ENCODE measurements at regions not wholly inside any gene's neighbourhood (a gene's known extent, or its start where the extent isn't known, plus 50 kb on each side); places are given as distances from the start of the nearest gene placed in this dataset.

DNA sequence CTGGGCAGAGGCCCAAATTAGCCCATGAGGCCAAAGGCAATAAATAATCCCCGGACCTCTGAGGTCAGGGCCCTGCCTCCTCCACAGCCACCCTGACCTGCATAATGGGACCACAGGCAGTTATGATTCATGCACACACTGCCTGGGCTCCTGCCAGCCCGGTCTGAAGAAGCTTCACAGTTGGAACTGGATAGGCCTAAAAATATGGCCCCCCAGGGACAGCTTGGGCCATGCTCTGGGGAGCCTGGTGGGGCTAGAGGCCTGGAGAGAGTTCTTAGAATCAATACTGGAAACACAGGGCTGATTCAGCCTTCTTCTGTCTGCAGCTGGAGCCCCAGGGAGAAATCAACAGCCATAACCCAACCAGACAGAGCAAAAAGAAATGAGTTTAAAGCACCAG, 112.8 kb upstream of the CADM1 start:
- TF ChIP-seq, protein P1, sequence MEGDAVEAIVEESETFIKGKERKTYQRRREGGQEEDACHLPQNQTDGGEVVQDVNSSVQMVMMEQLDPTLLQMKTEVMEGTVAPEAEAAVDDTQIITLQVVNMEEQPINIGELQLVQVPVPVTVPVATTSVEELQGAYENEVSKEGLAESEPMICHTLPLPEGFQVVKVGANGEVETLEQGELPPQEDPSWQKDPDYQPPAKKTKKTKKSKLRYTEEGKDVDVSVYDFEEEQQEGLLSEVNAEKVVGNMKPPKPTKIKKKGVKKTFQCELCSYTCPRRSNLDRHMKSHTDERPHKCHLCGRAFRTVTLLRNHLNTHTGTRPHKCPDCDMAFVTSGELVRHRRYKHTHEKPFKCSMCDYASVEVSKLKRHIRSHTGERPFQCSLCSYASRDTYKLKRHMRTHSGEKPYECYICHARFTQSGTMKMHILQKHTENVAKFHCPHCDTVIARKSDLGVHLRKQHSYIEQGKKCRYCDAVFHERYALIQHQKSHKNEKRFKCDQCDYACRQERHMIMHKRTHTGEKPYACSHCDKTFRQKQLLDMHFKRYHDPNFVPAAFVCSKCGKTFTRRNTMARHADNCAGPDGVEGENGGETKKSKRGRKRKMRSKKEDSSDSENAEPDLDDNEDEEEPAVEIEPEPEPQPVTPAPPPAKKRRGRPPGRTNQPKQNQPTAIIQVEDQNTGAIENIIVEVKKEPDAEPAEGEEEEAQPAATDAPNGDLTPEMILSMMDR (conservative IDR thresholded peaks at IDR 0.05 in 1 of 2, IDR thresholded peaks at IDR 0.05 in 1 of 2; ENCODE audit: extremely low read depth in 1 of 2, insufficient read depth in 1 of 2, low read depth in 1 of 2, low read length in 2 of 2), result no peak
- TF ChIP-seq EZH2 (IDR thresholded peaks at IDR 0.05; ENCODE audit: borderline replicate concordance, low read length), result no peak

All from mammary epithelial cell (primary cell).